ENCODE measurements at regions not wholly inside any gene's neighbourhood (a gene's known extent, or its start where the extent isn't known, plus 50 kb on each side); places are given as distances from the start of the nearest gene placed in this dataset.
"Not testable (repeated sequence)": the region's sequence is repeated elsewhere in the genome, so short reads cannot be mapped to it uniquely, and the experiment has no call there.

- H3K9me3 Mint-ChIP-seq (ENCODE audit: low read depth); POLR2A ChIA-PET: not testable (repeated sequence)
Measured at GRCh38 chr13:46466074-46466473, 79.0 kb upstream of the RUBCNL start.

GRCh38 chr13:46463719-46464118, 76.7 kb upstream of the RUBCNL start:
- no peaks in the 10 kb centered on the region for H3K4me1 Mint-ChIP-seq
- H3K27ac Mint-ChIP-seq: no peak overlapping the region
- intact Hi-C loops (cut with DNase I, micrococcal nuclease): no loop called here
- H3K27me3 Mint-ChIP-seq: no peaks in the 10 kb centered on the region
- ChIA-PET CTCF (no interaction called here), POLR2A (no interaction called here)
- H3K36me3 Mint-ChIP-seq (ENCODE audit: low read depth): no peaks in the 10 kb centered on the region
- H3K4me3 Mint-ChIP-seq: no peak overlapping the region
- DNase-seq (no peak), ATAC-seq (no peak)
- H3K9me3 Mint-ChIP-seq (ENCODE audit: low read depth): no peaks in the 10 kb centered on the region

More at GRCh38 chr13:46466074-46466473, 79.0 kb upstream of the RUBCNL start:
- H3K27ac Mint-ChIP-seq; DNase-seq; H3K36me3 Mint-ChIP-seq (ENCODE audit: low read depth); H3K27me3 Mint-ChIP-seq; CTCF ChIA-PET; ATAC-seq; H3K4me1 Mint-ChIP-seq; intact Hi-C loops (cut with DNase I, micrococcal nuclease); H3K4me3 Mint-ChIP-seq: not testable (repeated sequence)

- ATAC-seq; H3K36me3 Mint-ChIP-seq (ENCODE audit: low read depth); H3K4me1 Mint-ChIP-seq; H3K9me3 Mint-ChIP-seq (ENCODE audit: low read depth); intact Hi-C loops (cut with DNase I, micrococcal nuclease); H3K27ac Mint-ChIP-seq; CTCF ChIA-PET; POLR2A ChIA-PET; H3K4me3 Mint-ChIP-seq; DNase-seq; H3K27me3 Mint-ChIP-seq: not testable (repeated sequence)
Measured at GRCh38 chr13:46460223-46460622, 73.2 kb upstream of the RUBCNL start.

GRCh38 chr13:46457255-46457654, 70.2 kb upstream of the RUBCNL start:
- CTCF ChIA-PET: not testable (repeated sequence)

GRCh38 chr13:46455924-46456323, 68.9 kb upstream of the RUBCNL start:
- H3K27ac Mint-ChIP-seq; H3K4me3 Mint-ChIP-seq; POLR2A ChIA-PET; H3K9me3 Mint-ChIP-seq (ENCODE audit: low read depth); H3K4me1 Mint-ChIP-seq; CTCF ChIA-PET; H3K36me3 Mint-ChIP-seq (ENCODE audit: low read depth); H3K27me3 Mint-ChIP-seq; intact Hi-C loops (cut with DNase I, micrococcal nuclease): not testable (repeated sequence)
- DNase-seq (peak; percentile 52), ATAC-seq (peak; percentile 76)

More at GRCh38 chr13:46457255-46457654, 70.2 kb upstream of the RUBCNL start:
- H3K4me3 Mint-ChIP-seq; H3K27ac Mint-ChIP-seq; H3K9me3 Mint-ChIP-seq (ENCODE audit: low read depth); POLR2A ChIA-PET; H3K36me3 Mint-ChIP-seq (ENCODE audit: low read depth); H3K4me1 Mint-ChIP-seq; ATAC-seq; H3K27me3 Mint-ChIP-seq; DNase-seq; intact Hi-C loops (cut with DNase I, micrococcal nuclease): not testable (repeated sequence)

GRCh38 chr13:46451145-46451544, 64.1 kb upstream of the RUBCNL start:
- CTCF ChIA-PET; H3K27me3 Mint-ChIP-seq; H3K4me3 Mint-ChIP-seq; H3K36me3 Mint-ChIP-seq (ENCODE audit: low read depth); H3K27ac Mint-ChIP-seq; ATAC-seq; H3K9me3 Mint-ChIP-seq (ENCODE audit: low read depth); POLR2A ChIA-PET; DNase-seq; intact Hi-C loops (cut with DNase I, micrococcal nuclease); H3K4me1 Mint-ChIP-seq: not testable (repeated sequence)

DNA sequence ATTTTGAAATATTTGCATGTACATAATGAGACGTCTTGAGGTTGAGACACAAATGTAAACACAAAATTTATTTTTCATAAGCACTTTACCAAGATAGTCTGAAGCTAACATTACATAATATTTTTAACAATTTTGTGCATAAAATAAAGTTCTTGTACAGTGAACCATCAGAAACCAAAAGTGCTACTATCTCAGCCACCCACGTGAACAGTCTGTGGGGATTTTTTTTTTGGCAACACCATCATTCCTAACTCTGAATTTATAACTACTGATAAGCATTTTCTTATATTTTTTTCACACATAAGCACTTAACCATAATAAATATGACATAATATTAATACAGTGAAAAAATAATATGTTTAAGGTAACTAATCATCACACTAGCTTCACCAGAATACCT, 62.9 kb upstream of the RUBCNL start:
- POLR2A ChIA-PET; H3K9me3 Mint-ChIP-seq (ENCODE audit: low read depth); H3K27me3 Mint-ChIP-seq; intact Hi-C loops (cut with DNase I, micrococcal nuclease); H3K36me3 Mint-ChIP-seq (ENCODE audit: low read depth); H3K4me3 Mint-ChIP-seq; ATAC-seq; CTCF ChIA-PET; H3K4me1 Mint-ChIP-seq; DNase-seq; H3K27ac Mint-ChIP-seq: not testable (repeated sequence)

DNA sequence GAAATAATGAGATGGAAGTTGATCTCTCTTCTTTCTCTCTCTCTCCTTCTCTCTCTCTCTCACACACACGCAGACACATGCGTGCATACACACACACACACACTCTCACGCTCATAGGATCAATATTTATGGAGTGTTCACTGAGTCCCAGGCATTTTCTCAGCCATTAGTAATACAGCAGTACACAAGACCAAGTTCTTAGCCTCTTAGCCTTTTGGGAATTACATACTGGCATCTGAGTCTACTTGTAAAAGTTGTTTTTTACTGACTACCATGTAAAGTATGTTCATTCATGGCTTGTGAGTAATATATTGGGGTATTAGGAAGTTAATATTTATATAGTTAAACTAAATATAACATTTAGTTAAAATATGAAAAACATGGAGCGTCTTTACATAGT, 61.1 kb upstream of the RUBCNL start:
- H3K4me3 Mint-ChIP-seq; H3K27ac Mint-ChIP-seq; POLR2A ChIA-PET; H3K36me3 Mint-ChIP-seq (ENCODE audit: low read depth); ATAC-seq; H3K27me3 Mint-ChIP-seq; CTCF ChIA-PET; DNase-seq; H3K4me1 Mint-ChIP-seq; intact Hi-C loops (cut with DNase I, micrococcal nuclease); H3K9me3 Mint-ChIP-seq (ENCODE audit: low read depth): not testable (repeated sequence)

DNA sequence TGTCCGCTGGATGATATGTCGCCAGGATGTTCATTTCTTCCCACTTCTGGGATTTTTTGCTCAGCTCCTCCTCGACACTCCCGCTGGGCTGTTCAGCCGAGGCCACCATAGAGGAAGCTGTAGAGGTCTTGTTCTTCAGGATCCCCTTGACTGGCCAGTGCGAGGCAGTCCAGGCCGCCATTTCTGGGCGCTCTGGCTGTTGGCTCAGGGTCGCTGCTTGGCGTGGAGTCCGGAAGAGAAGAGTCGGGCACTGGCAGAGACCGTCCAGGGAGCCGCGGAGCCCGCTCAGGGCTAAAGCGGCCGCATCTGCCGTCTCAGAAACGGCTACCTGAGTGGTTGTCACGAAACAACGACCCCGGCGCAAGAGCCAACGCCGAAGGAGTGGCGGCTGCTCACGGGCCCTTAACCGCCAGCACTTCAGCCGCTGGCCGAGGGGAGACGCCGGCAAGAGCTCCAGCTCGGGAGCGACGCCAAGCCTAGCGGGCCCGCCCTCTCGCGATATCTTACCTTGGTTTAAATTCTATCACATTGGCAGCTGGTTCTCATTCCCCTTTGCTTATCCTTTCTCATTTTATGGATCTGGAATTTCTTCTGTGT, 50.9 kb upstream of the RUBCNL start:
- H3K27ac Mint-ChIP-seq; POLR2A ChIA-PET; H3K9me3 Mint-ChIP-seq (ENCODE audit: low read depth); H3K36me3 Mint-ChIP-seq (ENCODE audit: low read depth); H3K4me1 Mint-ChIP-seq; ATAC-seq; H3K4me3 Mint-ChIP-seq; H3K27me3 Mint-ChIP-seq; DNase-seq; CTCF ChIA-PET; intact Hi-C loops (cut with DNase I, micrococcal nuclease): not testable (repeated sequence)

Data from activated CD4-positive, alpha-beta T cell treated with anti-CD3 and anti-CD28 coated beads for 36 hours (primary cell).